ENCODE measurements at regions not wholly inside any gene's neighbourhood (a gene's known extent, or its start where the extent isn't known, plus 50 kb on each side); places are given as distances from the start of the nearest gene placed in this dataset.

DNA sequence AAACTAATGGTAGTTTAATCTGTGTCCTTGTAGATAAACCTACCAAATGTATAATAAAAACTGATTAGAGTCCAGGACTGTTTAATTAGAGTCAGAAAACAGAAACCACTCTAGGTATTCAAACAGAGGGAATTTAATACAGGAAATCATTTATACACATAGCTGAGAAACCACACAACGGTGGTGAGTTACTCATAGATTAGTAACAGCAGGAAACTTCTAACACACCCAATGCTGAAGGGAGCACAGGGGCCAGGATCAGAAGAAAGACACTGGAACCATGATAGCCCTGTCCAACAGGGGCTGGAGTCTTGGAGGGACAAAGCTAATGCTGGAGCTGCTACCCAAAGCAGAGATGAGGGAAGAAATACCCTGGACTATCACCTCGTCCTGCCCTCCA lies 321.0 kb downstream of the ACTL7B start:
- H3K4me2 ChIP-seq (ENCODE audit: control insufficient read depth, extremely low read depth, insufficient read depth, low read depth, low read length) = no peak overlapping the region
- peaks cover 12% of the 10 kb centered on the region for H3K4me1 ChIP-seq (ENCODE audit: control insufficient read depth, extremely low read depth, insufficient read depth, low read length)
- peak overlapping the region; percentile 55 for H2AFZ ChIP-seq (ENCODE audit: control insufficient read depth, low read length)
- H3K9me3 ChIP-seq (ENCODE audit: control insufficient read depth, low read depth, low read length) = peaks cover 13% of the 10 kb centered on the region
- H3K79me2 ChIP-seq (ENCODE audit: control insufficient read depth, insufficient read depth, low read length) = no peaks in the 10 kb centered on the region
- FAIRE-seq (peak; percentile 83), DNase-seq (ENCODE audit: low read depth, low spot score) (no peak)
- no peak overlapping the region for H3K4me3 ChIP-seq (ENCODE audit: control insufficient read depth in 2 of 3, extremely low read depth in 1 of 3, insufficient read depth in 2 of 3, low read depth in 1 of 3, low read length in 3 of 3)
- TF ChIP-seq EZH2 (IDR thresholded peaks at IDR 0.05; ENCODE audit: low read length) = no peak
- no peak for TF ChIP-seq CTCF (optimal IDR thresholded peaks at IDR 0.05 in 1 of 3, IDR thresholded peaks at IDR 0.05 in 1 of 3, conservative IDR thresholded peaks at IDR 0.05 in 1 of 3; ENCODE audit: extremely low read depth in 1 of 3, insufficient read depth in 2 of 3, low read length in 3 of 3)
- H3K9ac ChIP-seq (ENCODE audit: control insufficient read depth, extremely low read depth, insufficient read depth, low read length) = peak overlapping the region; percentile 28
- no peaks in the 10 kb centered on the region for H3K36me3 ChIP-seq (ENCODE audit: control insufficient read depth in 2 of 2, extremely low read depth in 1 of 2, insufficient read depth in 2 of 2, low read length in 2 of 2)
- dilution Hi-C loops (cut with MboI; ENCODE audit: extremely low pct_ligation_motif_present, low sequenced_read_pairs) = no loop called here
- peak overlapping the region; percentile 70 for H3K27ac ChIP-seq (ENCODE audit: control insufficient read depth, insufficient read depth, low read length)
- no peaks in the 10 kb centered on the region for H3K27me3 ChIP-seq (ENCODE audit: control insufficient read depth, extremely low read depth, insufficient read depth, low read length)
- H4K20me1 ChIP-seq (ENCODE audit: control insufficient read depth, extremely low read depth, insufficient read depth, low read length) = no peaks in the 10 kb centered on the region
- no peaks in the 10 kb centered on the region for H3K9me1 ChIP-seq (ENCODE audit: control insufficient read depth, extremely low read depth, insufficient read depth, low read length)

- Histone ChIP-seq H3K27me3 (ENCODE audit: control insufficient read depth, extremely low read depth, insufficient read depth, low read length) (no peaks in the 10 kb centered on the region), H3K79me2 (ENCODE audit: control insufficient read depth, insufficient read depth, low read length) (no peaks in the 10 kb centered on the region), H4K20me1 (ENCODE audit: control insufficient read depth, extremely low read depth, insufficient read depth, low read length) (no peaks in the 10 kb centered on the region), H3K4me1 (ENCODE audit: control insufficient read depth, extremely low read depth, insufficient read depth, low read length) (peaks cover 4% of the 10 kb centered on the region), H3K9me1 (ENCODE audit: control insufficient read depth, extremely low read depth, insufficient read depth, low read length) (no peaks in the 10 kb centered on the region), H3K36me3 (ENCODE audit: control insufficient read depth in 2 of 2, extremely low read depth in 1 of 2, insufficient read depth in 2 of 2, low read length in 2 of 2) (no peaks in the 10 kb centered on the region), H3K4me3 (ENCODE audit: control insufficient read depth in 2 of 3, extremely low read depth in 1 of 3, insufficient read depth in 2 of 3, low read depth in 1 of 3, low read length in 3 of 3) (no peak overlapping the region), H3K9ac (ENCODE audit: control insufficient read depth, extremely low read depth, insufficient read depth, low read length) (no peak overlapping the region), H3K4me2 (ENCODE audit: control insufficient read depth, extremely low read depth, insufficient read depth, low read depth, low read length) (no peak overlapping the region), H3K9me3 (ENCODE audit: control insufficient read depth, low read depth, low read length) (peaks cover 11% of the 10 kb centered on the region), H2AFZ (ENCODE audit: control insufficient read depth, low read length) (no peak overlapping the region), H3K27ac (ENCODE audit: control insufficient read depth, insufficient read depth, low read length) (no peak overlapping the region)
- no peak for DNase-seq (ENCODE audit: low read depth, low spot score)
- no peak for FAIRE-seq
- no peak for TF ChIP-seq CTCF (optimal IDR thresholded peaks at IDR 0.05 in 1 of 3, IDR thresholded peaks at IDR 0.05 in 1 of 3, conservative IDR thresholded peaks at IDR 0.05 in 1 of 3; ENCODE audit: extremely low read depth in 1 of 3, insufficient read depth in 2 of 3, low read length in 3 of 3)
- no peak for TF ChIP-seq EZH2 (IDR thresholded peaks at IDR 0.05; ENCODE audit: low read length)
- dilution Hi-C loops (cut with MboI; ENCODE audit: extremely low pct_ligation_motif_present, low sequenced_read_pairs) = no loop called here
Observed at GRCh38 chr9:108530141-108530540, 325.6 kb downstream of the ACTL7B start.

All from keratinocyte (primary cell).